HS-27A (cell line): ENCODE measurements at regions not wholly inside any gene's neighbourhood (a gene's known extent, or its start where the extent isn't known, plus 50 kb on each side); places are given as distances from the start of the nearest gene placed in this dataset.

ENCODE experiments used
- DNase-seq: peaks from one replicate; pipeline ENCODE4 v3.0.0-alpha.2; 2012; ENCODE audit warnings: low read depth, missing footprints

DNA sequence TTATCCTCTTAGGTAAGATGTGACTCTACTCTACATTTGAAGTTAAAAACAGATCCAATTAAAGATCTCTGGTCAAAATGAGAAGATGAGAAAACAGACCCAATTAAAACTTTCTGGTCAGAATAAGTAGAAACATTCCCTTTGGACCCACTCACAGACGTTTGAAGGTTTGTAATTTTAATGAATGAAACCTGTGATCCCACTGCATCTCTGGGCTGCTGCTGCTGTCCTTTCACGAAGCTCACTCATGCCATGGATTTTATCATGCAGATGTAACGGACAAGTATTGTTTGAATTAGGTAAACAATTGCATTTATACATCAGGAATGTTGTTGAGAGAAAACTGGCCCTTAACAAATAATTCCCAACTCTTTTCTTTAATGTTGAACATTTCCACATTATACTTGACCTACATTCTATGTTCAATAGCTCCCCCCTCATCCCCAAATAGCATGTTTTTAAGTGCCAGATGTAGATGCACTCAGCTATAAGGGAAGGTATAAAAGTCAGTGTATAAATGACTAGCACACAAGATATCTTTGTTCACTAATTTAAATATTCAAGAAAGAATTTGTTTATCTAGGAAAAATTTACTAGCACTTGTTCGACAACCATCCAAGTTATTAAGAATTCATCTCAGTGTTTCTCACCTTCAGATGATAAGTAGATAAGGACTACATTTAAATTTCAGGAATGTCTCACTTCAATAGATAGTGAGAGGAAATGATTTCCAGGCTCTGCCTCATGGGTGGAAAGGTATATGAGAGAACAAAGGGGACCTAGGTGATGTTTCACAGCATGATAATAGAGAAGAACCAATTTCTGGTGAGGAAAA is 202.3 kb upstream of the LMNTD1 start:
- DNase-seq, result no peak

DNA sequence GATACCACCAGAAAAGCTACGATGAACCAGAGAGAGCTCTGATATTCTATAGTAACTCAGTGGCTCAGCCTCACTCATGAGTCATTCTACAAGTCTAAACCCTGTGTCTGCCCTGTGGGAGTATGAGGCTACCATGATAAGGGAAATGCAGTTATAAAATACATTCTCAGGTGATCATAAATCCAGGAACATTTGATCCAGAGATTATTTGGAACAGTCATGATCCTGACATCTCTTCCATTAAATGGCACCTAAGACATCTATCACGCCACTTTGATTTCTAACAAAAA is 202.6 kb upstream of the RASSF8 start:
- no peak for DNase-seq

DNA sequence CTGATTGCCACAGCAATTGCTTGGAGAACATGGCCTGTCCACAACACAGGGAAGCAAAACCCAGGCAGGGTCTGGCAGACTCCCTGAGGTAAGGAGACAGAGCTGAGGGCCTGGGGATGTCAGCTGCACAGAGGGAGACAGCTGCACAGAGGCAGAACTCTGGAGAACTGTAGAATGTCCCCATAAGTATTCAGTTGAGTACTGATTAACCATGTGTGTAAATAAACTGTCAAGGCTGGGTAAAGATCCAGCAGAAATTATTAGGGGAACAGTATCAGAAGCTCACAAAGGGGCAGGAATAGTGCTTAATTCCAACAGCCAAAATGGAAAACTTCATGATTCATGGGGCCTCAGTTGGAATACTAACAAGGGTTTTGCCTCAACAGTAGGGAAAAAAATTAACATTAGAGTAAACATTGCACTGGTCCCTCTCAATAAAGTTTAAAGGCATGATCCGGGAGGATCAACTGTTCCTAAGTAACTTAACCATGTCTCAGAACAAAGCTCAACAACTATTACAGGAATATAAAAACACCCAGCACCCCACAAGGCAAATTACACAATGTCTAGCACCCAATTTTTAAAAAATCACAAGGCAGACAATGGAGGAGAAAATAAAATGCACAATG is 201.3 kb upstream of the RASSF8 start:
- no peak for DNase-seq

DNA sequence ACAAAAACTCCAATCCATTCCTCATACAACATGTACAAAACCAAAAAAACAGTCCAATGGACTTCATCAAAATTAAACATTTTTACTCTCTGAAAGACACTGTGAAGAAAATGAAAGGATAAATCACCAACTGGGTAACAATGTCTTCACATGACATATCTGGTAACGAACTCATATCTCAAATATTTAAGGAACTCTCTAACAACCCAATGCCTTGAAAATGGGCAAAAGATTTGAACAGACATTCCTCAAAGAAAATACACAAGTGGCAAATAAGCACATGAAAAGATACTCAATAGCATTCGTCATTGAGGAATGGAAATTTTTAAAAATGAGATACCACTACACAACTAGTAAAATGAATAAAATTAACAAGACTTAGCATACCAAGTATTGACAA is 198.7 kb upstream of the RASSF8 start:
- peak; percentile 48 for DNase-seq

DNA sequence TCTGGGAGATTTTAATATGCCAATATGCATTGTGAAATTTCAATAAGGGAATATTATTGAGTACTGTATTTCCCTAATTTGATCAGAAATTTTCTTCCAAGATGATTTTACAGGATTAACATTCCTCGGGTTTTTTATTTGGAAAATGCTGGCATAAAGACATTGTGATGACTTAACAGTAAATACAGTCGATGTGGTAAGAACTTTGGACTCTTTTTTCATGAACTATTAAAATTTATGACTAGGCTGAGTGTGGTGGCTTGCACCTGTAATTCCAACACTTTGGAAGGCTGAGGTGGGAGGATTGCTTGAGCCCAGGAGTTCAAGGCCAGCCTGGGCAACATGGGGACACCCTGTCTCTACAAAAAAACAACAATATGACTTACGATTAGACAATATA is 197.1 kb upstream of the RASSF8 start:
- DNase-seq, result no peak

DNA sequence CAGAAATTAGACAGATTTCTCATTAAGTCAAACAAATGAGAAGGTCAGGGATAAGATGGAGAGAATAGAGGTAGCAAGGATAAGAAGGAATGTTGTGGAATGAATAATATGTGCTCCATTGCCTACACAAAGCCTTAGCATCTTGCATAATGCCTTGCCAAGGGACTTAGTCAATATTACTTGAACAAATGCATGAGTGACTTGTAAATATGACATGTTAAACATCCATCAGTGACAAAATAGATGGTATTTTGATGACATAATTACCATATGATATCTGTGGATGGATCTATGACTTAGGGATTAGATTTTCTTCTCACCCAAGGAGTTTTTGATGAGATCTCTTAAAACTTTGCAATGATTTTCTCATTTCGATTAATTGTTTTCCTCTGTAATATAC is 194.1 kb upstream of the RASSF8 start:
- DNase-seq, result no peak

DNA sequence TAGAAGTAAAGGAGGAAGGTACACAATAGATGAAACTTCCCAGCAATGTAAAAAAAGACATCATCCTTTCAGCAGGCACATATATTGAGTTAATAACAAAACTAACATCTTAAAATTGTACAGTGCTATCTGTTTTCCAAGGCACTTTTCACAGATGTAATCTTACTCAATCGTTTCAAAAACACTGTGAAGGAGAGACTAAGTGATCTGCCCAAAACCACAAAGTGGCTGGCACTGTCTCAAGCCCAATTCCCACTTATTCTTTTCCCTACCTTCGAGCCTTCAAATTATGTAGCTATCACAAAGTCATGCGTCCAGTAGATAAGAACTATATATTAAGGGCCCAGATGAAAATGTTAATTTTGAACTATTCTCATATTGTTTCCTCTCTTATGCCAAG is 193.6 kb upstream of the RASSF8 start:
- DNase-seq, result no peak

DNA sequence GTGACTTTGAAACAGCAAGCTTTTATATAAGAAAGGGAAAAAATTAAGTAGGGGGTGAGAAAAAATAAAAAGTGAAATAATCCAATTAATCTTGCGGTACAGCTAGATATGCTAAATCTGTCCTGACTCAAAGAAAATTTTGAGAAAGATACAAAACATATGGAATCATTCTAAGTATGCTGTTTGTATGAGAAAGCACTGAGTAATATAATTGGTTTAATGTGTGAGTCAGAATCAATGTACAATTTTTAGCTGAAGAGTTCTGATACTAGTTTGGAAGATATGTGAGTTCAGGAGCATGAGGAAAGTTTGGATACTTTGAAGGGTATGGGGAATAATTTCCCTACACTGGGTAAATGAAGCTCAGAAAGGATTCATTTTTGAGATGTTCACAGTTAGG is 190.9 kb upstream of the RASSF8 start:
- no peak for DNase-seq

DNA sequence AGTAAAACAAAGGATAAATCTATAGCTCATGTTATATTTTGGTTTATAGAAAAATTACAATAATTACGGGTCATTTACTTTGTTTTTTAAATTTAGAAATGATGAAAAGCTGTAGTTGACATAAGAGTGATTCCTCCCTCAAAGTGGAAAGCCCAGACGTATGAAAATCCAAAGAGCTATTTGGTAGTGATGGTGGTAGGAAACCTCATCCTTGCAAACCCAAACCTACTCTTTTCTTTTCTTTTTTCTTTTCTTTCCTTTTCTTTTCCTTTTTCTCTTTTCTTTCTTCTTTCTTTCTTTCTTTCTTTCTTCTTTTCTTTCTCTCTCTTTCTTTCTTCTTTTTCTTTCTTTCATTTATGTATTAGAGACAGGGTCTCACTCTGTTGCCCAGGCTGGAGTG is 190.3 kb upstream of the RASSF8 start:
- DNase-seq, result no peak

DNA sequence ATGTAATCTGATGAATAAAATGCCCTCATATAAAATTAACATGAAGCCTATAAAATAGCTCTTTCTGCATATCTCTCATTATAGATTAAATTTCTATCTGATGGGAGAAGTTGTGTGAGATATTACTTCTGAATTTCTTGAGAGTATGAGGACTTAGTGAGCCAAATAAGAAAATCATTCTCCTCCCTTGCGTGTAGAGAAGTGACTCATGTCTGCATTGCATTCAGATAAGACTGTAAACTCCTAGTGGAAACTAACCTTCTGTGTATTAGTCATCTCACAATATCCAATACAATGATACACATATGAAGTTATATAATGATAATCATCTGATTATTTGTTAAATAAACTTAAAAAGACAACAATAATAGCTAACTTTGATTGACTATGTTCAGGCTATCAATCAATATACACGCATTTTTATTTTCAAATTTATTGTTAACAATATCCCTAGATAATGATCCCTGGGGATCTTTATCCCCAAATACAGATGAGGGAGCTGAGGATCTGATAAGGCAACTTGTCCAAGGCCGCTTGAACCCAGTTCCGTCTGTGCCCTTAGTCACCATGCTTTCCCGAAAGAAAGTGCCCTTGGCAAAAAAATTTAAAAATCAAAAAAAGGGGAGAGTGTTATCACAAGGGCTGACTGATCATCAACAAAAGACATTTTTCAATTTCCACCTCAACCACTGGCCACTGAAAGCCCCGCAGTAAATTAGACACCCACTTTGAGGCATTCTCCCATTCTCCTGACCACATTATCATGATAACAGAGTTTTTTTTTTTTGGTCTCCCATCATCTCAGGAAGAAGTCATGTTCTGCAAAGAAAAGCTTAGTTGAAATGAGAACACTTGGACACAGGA is 189.2 kb upstream of the RASSF8 start:
- DNase-seq, result peak; percentile 64

DNA sequence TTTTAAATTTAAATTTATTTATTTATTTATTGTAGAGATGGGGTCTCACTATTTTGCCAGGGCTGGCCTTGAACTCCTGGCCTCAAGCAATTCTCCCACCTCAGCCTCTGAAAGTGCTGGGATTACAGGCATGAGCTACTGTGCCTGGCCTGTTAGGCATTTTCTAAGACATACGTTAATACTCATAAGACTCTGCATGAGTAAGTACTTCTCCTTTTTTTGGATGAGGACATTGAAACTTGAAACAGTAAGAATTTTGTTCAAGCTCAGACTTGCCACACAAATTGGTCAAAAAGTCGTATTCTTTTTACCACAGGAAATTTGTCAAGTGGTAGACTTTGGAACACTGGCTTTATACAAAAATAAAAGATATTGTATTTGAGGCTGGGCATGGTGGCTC is 187.4 kb upstream of the RASSF8 start:
- no peak for DNase-seq

DNA sequence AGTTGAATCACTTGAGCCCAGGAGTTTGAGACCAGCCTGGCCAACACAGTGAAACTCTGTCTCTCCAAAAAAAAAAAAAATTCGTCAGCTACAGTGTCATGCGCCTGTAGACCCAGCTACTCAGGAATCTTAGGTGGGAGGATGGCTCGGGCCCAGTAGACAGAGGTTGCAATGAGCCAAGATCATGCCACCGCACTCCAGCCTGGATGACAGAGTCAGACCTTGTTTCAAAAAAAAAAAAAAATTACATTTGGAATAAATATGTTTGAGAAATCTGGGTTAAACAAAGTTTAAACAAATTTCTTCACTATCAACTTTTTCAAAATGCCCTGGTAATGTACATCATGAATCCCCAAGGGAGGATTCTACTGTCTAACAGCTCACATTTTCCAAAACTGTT is 187.0 kb upstream of the RASSF8 start:
- no peak for DNase-seq

DNA sequence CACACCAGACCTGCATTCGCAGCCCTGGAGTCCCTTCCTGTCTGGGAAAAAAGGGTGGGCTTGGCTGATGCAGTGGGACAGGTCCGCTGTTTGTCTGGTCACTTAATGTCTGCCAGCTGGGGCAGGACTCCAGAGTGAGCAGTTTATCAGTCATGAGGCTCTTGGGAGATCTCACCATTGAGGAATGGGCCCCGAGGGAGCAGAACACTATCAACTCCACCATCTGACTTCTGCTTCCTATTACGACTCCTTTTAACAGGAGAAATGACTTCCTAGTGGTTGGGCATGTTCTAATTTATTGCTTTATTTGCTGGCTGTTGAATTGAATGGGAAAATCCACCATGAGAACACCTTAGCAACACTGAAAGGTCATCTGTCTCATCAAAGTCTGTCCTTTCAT is 182.5 kb upstream of the RASSF8 start:
- DNase-seq, result no peak

DNA sequence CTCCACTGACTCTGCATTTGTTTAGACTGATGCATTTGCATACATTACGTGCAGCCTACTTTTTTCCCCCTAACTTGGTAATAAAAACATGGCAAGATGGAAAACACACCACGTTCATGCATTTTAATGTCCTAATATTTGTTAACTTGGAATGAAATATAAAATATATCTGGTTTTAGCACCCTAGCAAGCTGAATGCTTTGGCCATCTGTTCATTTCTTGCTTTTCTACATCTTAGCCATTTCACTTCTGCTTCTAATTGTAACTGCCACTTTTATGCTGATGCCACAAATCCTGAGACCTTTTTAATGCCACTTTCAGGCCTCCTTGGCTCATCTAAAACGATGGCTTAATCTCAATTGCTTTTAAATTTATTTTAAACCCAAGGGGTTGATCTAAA is 177.7 kb upstream of the RASSF8 start:
- DNase-seq, result no peak

DNA sequence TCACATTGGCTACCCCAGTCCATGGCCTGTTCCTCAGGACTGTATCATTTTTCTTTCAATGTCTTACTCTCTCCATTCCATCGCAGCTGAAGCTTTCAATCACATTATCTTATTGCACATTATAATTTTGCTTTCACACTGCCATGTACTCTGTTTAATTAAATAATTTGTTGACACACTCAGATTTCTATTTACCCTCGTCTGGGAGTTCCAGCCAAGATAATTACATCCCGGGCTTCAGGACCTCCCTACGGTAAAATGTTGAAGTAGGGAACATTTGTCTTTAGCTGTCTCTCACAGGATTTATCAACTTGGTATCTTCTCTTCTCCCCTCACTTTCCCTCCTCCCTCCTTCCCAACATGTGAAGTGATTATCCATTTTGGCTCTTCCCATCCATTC is 177.2 kb upstream of the RASSF8 start:
- DNase-seq, result no peak

DNA sequence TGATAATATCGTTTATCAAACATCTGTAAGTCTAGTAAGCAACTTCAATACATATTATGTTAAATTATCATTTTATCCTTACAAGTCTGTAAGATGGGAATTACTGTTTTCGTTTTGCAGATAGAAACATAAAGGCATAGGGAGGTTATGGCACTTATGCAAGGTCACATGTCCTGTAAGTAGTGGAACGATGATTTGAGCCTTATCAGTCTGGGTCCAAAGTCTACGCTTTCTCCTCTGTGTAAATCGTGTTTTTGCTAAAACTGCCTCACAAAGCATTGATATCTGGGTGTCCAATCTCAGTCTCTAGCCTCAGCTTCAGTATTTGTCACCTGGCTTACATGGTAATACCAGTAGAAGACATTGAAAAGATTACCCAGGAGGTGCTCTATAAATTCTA is 174.9 kb upstream of the RASSF8 start:
- DNase-seq, result no peak

DNA sequence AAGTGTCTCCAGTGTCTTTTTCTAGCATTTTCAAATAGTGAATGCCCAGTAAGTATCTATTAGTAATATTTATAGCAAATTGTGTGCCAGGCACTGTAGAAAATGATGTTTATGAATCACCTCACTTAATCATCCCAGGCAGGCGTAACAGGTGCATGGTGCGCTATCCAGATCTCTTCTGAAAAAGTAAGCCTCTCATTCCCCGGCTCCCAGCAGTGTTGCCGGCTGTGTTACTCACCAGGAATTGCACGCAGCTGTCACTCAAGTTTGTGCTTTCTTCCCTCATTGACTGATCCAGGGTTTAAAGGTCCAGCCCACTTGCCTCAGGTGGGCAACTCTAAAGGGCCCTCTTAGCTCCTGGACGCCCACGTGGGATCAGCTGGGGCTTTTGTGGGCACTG is 173.8 kb upstream of the RASSF8 start:
- DNase-seq, result no peak

DNA sequence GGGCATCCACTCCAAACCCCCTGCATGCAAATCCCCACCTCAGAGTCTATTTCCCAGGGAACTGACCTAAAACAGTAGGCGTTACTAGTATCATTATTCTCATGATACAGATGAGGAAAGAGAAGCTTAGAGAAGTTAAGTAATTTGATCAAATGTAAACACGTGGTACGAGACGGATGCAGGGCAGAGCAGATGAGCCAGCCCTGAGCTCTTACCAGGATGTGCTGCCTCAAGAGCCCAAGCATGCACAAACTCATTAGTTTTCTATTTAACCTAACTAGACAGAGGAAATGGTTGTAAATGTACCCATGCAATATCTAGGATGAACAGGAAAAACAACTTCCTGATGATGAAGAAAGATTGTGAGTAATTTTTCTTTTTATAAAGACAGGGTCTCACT is 173.3 kb upstream of the RASSF8 start:
- no peak for DNase-seq

DNA sequence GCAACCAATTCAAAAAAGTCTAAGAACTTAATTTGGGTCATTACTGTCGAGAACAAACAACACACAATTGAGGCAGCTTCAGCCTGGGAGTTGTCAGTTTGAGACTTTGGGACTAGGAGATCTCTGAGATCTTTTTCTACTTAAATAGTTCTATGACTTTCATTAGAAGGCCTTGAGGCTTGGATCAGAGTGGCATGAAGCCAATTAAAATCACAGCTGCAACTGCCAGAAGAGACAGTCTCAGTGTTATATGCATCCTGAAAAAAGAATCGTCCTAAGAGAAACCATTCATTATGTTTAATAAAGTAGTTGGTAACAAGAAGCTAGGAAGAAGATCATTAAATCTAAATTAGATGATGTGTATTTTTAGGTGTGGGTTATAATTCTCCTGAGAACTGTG is 170.8 kb upstream of the RASSF8 start:
- DNase-seq, result no peak

DNA sequence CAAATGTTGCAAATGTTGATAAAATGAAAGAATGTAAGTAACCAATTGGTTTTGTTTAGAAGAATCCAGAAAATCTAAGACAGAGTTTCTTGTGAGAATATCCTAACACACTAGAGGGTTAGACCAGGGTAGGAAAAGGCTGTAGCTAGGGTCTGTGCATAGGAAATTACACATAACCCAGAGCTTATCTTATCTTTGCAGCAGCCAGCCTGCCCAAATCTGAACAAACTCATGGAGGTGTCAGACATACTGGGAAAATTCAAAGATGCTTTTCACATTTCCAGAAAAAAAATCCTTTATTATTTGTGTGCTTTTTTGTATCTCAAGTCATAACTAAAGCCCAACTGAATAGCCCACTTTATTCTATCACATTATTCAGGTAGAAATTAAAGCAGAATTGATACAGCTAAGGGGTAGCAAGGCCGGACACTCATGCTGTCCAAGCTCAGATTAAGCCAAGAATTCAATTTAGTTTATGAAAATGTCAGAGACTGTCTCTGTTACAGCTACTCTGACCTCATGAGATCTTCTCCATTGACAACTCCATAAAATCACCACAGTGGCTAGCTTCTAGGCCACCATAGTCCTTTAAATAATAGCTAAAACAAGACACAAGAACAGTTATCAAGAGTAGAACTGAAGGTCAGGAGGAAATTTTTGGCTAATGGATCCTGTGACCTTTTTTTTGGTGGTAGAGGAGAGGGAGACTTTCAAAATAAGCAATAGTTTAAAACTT is 169.6 kb upstream of the RASSF8 start:
- DNase-seq, result no peak

DNA sequence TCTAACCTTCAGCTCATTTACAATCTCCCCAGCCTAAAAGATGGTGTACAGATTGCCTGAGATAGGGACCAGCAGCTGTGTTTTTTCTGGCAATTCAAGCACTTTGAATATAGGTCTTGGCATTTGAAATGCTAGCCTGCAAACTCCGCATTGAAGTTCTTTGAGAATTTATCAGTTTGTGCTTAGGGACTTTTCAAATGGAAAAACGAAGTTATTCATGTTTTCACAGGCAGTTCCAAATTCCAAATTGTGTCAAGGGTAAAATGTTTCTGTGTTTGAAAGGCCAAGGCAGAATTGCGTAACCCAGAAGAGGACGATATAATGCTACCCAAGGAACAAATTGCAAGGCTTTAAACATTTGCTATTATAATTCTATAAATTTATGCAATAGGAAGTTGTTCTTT is 168.9 kb upstream of the RASSF8 start:
- no peak for DNase-seq

DNA sequence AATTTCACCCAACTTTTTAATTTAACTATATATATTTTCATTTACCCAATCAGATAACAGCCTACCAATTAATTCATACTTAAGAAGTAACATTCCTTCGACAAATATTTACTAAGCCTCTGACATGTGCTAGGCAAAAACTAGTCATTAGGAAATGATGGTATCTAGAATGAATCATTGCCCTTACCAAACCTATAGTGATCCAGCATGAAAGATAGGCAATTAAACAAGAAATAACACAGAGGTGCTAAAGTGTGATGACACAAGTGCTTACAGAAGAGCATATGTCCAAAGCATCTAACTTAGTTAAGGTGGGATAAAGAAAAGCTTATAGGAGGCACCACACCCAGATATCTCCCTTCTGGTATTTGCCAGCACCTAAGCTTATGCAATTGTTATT is 166.5 kb upstream of the RASSF8 start:
- DNase-seq, result no peak

DNA sequence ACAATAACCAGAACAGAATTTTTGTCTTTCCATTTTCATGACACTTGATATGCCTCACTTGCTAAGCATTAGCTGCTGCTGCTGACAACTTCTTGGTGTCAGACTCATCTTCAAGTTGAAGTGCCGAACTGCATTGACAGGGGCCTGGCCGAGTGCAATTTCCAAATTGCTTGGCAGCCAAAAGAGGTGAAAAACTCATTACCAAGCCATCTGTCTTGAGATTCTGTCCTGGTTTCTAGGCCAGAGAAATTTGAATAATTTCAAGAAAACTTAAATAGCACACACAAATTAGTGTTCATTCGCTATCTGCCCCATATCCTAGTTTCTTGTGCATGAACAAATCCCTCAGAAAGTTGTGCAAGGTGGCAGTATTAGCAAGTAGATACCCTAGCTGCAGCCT is 165.3 kb upstream of the RASSF8 start:
- DNase-seq, result no peak
